Endothelial cell of umbilical vein (primary cell): ENCODE measurements at regions not wholly inside any gene's neighbourhood (a gene's known extent, or its start where the extent isn't known, plus 50 kb on each side); places are given as distances from the start of the nearest gene placed in this dataset.
"Not testable (repeated sequence)": the region's sequence is repeated elsewhere in the genome, so short reads cannot be mapped to it uniquely, and the experiment has no call there.

Experiments used
- CTCF ChIP-seq, 2 donors: IDR thresholded peaks; 1 replicate in 1 of 2; 2 replicates in 1 of 2; pipeline ENCODE4 v1.5.1; 2011; ENCODE audit warnings: low read length in 2 of 2, mild to moderate bottlenecking in 2 of 2, moderate library complexity in 2 of 2, control low read depth in 1 of 2, inconsistent platforms in 1 of 2, low read depth in 1 of 2; ENCODE audit not compliant: insufficient read depth in 1 of 2; ENCODE audit errors: extremely low read depth in 1 of 2
- EZH2 ChIP-seq: IDR thresholded peaks from 2 replicates; pipeline ENCODE4 v1.6.1; 2012; ENCODE audit warnings: borderline replicate concordance, low read depth, mild to moderate bottlenecking, moderate library complexity, low read length, inconsistent platforms; ENCODE audit not compliant: severe bottlenecking
- FOS ChIP-seq: IDR thresholded peaks from 2 replicates; pipeline ENCODE4 v1.6.1; 2011; ENCODE audit warnings: mild to moderate bottlenecking, low read length, moderate library complexity, borderline replicate concordance; ENCODE audit not compliant: insufficient read depth
- GATA2 ChIP-seq: IDR thresholded peaks from 2 replicates; pipeline ENCODE4 v1.7.0; 2011; ENCODE audit warnings: low read depth, mild to moderate bottlenecking, moderate library complexity, mixed read lengths, low read length; ENCODE audit not compliant: insufficient read length, insufficient read depth
- MAX ChIP-seq: IDR thresholded peaks from 2 replicates; pipeline ENCODE4 v1.6.1; 2011; ENCODE audit not compliant: insufficient read depth, insufficient read length
- MYC ChIP-seq: IDR thresholded peaks from one replicate; pipeline ENCODE4 v1.6.1; 2011; ENCODE audit warnings: mild to moderate bottlenecking, low read depth, low read length
- POLR2A ChIP-seq: IDR thresholded peaks from 2 replicates; pipeline ENCODE4 v1.6.1; 2012; ENCODE audit warnings: low read depth, mild to moderate bottlenecking, control low read depth, low read length
- POLR2AphosphoS5 ChIP-seq: IDR thresholded peaks from 2 replicates; pipeline ENCODE4 v1.6.1; 2012; ENCODE audit warnings: low read depth, mild to moderate bottlenecking, control low read depth, low read length, moderate library complexity; ENCODE audit not compliant: insufficient read depth

- not testable (repeated sequence) for TF ChIP-seq CTCF (IDR thresholded peaks at IDR 0.05; ENCODE audit: extremely low read depth in 1 of 2, insufficient read depth in 1 of 2, low read depth in 1 of 2, low read length in 2 of 2); POLR2A; POLR2AphosphoS5; EZH2; FOS; MAX; GATA2; MYC
Observed at GRCh38 chrX:35443091-35443582, 355.0 kb upstream of the MAGEB16 start.
